ENCODE measurements at regions not wholly inside any gene's neighbourhood (a gene's known extent, or its start where the extent isn't known, plus 50 kb on each side); places are given as distances from the start of the nearest gene placed in this dataset.

GRCh38 chr12:124405592-124405991, 110.7 kb downstream of the RFLNA start:
- no peak for ATAC-seq (ENCODE audit: insufficient read depth, low FRiP score)
- no peak for DNase-seq
- H3K27me3 ChIP-seq (ENCODE audit: control insufficient read depth in 3 of 3, insufficient read depth in 3 of 3, low read length in 2 of 3), result no peaks in the 10 kb centered on the region
- no peaks in the 10 kb centered on the region for H3K9me3 ChIP-seq (ENCODE audit: control insufficient read depth in 4 of 4, insufficient read depth in 3 of 4, low read length in 3 of 4)
- H3K4me1 ChIP-seq (ENCODE audit: control insufficient read depth in 5 of 5, insufficient read depth in 5 of 5, low read length in 5 of 5), result peaks cover 0 to 9% (median 7%) of the 10 kb centered on the region in 5 donors
- no peak for TF ChIP-seq CTCF (IDR thresholded peaks at IDR 0.05; ENCODE audit: control extremely low read depth, extremely low read depth)
- H3K27ac ChIP-seq (ENCODE audit: low read depth in 1 of 2, low read length in 1 of 2), result no peak overlapping the region
- H3K4me3 ChIP-seq, result no peak overlapping the region
- H3K36me3 ChIP-seq (ENCODE audit: control insufficient read depth in 4 of 4, insufficient read depth in 4 of 4, low read length in 4 of 4), result peaks cover 0 to 43% (median 5%) of the 10 kb centered on the region in 4 donors
- WGBS, 2 donors, result 86 to 91% methylated on average over 15 of the region's 15 CpGs
- no peak overlapping the region for H3K9ac ChIP-seq (ENCODE audit: insufficient read depth in 1 of 2, low read length in 2 of 2)

DNA sequence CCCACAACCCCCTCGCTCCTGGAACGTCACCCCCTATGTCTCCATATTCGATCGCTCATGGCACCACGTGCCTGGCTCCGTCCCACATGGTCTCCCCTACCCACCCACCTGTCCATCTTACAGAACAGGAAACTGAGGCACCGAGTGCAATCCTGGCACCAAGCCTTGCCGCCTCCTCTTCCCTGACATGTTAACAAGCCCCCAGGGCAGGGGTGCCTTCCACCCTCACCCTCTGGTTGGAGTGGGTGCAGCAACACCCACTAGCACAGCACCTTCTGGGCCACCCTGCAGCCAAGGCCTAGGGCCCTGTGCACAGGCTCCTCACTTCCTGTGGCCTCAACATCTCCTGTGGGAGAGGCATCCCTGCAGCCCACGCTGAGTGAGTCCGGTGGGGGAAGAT, 110.3 kb downstream of the RFLNA start:
- H3K4me3 ChIP-seq, result no peak overlapping the region
- 92 to 97% methylated on average over 10 of the region's 10 CpGs for WGBS, 2 donors
- H3K9ac ChIP-seq (ENCODE audit: insufficient read depth in 1 of 2, low read length in 2 of 2), result no peak overlapping the region
- peaks cover 0 to 7% (median 4%) of the 10 kb centered on the region in 5 donors for H3K4me1 ChIP-seq (ENCODE audit: control insufficient read depth in 5 of 5, insufficient read depth in 5 of 5, low read length in 5 of 5)
- H3K27me3 ChIP-seq (ENCODE audit: control insufficient read depth in 3 of 3, insufficient read depth in 3 of 3, low read length in 2 of 3), result no peaks in the 10 kb centered on the region
- peaks cover 0 to 45% (median 8%) of the 10 kb centered on the region in 4 donors for H3K36me3 ChIP-seq (ENCODE audit: control insufficient read depth in 4 of 4, insufficient read depth in 4 of 4, low read length in 4 of 4)
- no peak overlapping the region for H3K27ac ChIP-seq (ENCODE audit: low read depth in 1 of 2, low read length in 1 of 2)
- ATAC-seq (ENCODE audit: insufficient read depth, low FRiP score), result no peak
- no peak for DNase-seq
- TF ChIP-seq CTCF (IDR thresholded peaks at IDR 0.05; ENCODE audit: control extremely low read depth, extremely low read depth), result no peak
- H3K9me3 ChIP-seq (ENCODE audit: control insufficient read depth in 4 of 4, insufficient read depth in 3 of 4, low read length in 3 of 4), result no peaks in the 10 kb centered on the region

DNA sequence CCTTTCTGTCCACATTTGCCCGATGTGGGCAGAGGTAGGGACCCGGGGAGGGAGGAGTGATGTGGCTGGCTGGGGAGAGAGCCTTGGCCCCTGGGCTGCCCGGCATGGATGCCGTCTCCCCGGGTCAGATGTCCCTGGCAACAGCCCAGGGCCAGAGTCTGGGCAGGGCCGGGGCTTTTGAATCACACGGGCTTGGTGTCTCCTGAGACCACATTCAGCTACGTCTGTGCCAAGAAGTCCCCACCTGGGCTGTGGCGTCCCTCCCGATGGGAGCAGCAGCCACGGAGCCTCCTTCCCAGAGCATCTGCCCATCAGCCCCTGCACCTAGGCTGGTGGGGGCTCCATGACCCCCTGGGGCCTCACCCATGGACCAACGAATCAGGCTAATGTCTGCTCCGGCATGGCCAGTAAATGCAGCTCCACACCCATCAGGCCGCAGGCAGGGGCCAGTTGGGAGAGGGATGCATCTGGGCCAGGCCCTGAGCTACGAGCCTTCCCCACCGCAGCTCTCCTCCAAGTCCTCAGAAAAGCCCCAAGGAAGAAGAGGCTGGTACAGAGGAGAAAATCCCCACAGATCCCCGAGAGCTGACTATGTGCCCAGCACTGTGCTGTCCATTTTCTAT, 109.4 kb downstream of the RFLNA start:
- peaks cover 0 to 7% (median 4%) of the 10 kb centered on the region in 5 donors for H3K4me1 ChIP-seq (ENCODE audit: control insufficient read depth in 5 of 5, insufficient read depth in 5 of 5, low read length in 5 of 5)
- no peaks in the 10 kb centered on the region for H3K27me3 ChIP-seq (ENCODE audit: control insufficient read depth in 3 of 3, insufficient read depth in 3 of 3, low read length in 2 of 3)
- H3K9ac ChIP-seq (ENCODE audit: insufficient read depth in 1 of 2, low read length in 2 of 2), result no peak overlapping the region
- no peak overlapping the region for H3K4me3 ChIP-seq
- DNase-seq (no peak), ATAC-seq (ENCODE audit: insufficient read depth, low FRiP score) (no peak)
- WGBS, 2 donors, result 66 to 82% methylated on average over 17 of the region's 17 CpGs
- no peak overlapping the region for H3K27ac ChIP-seq (ENCODE audit: low read depth in 1 of 2, low read length in 1 of 2)
- TF ChIP-seq CTCF (IDR thresholded peaks at IDR 0.05; ENCODE audit: control extremely low read depth, extremely low read depth), result no peak
- peaks cover 0 to 41% (median 10%) of the 10 kb centered on the region in 4 donors for H3K36me3 ChIP-seq (ENCODE audit: control insufficient read depth in 4 of 4, insufficient read depth in 4 of 4, low read length in 4 of 4)
- no peaks in the 10 kb centered on the region for H3K9me3 ChIP-seq (ENCODE audit: control insufficient read depth in 4 of 4, insufficient read depth in 3 of 4, low read length in 3 of 4)

- DNase-seq (no peak), ATAC-seq (ENCODE audit: insufficient read depth, low FRiP score) (no peak)
- 60 to 70% methylated on average over 9 of the region's 9 CpGs for WGBS, 2 donors
- no peak overlapping the region for H3K4me3 ChIP-seq
- H3K36me3 ChIP-seq (ENCODE audit: control insufficient read depth in 4 of 4, insufficient read depth in 4 of 4, low read length in 4 of 4), result peaks cover 0 to 44% (median 12%) of the 10 kb centered on the region in 4 donors
- no peaks in the 10 kb centered on the region for H3K9me3 ChIP-seq (ENCODE audit: control insufficient read depth in 4 of 4, insufficient read depth in 3 of 4, low read length in 3 of 4)
- no peak overlapping the region for H3K9ac ChIP-seq (ENCODE audit: insufficient read depth in 1 of 2, low read length in 2 of 2)
- H3K27ac ChIP-seq (ENCODE audit: low read depth in 1 of 2, low read length in 1 of 2), result no peak overlapping the region
- peaks cover 0 to 12% (median 5%) of the 10 kb centered on the region in 5 donors for H3K4me1 ChIP-seq (ENCODE audit: control insufficient read depth in 5 of 5, insufficient read depth in 5 of 5, low read length in 5 of 5)
- H3K27me3 ChIP-seq (ENCODE audit: control insufficient read depth in 3 of 3, insufficient read depth in 3 of 3, low read length in 2 of 3), result no peaks in the 10 kb centered on the region
- TF ChIP-seq CTCF (IDR thresholded peaks at IDR 0.05; ENCODE audit: control extremely low read depth, extremely low read depth), result no peak
Measured at GRCh38 chr12:124403273-124403672, 108.4 kb downstream of the RFLNA start.
